Cardiac muscle cell (in vitro differentiated cells and primary cell): ENCODE measurements at regions not wholly inside any gene's neighbourhood (a gene's known extent, or its start where the extent isn't known, plus 50 kb on each side); places are given as distances from the start of the nearest gene placed in this dataset.

Source experiments
- DNase-seq, 2 donors: peaks; one replicate each; pipeline versions ENCODE4 v3.0.0 to v3.0.0-alpha.2; 2010 to 2017; ENCODE audit warnings: low read depth in 1 of 2, low spot score in 1 of 2
- H3K27ac ChIP-seq: fragments of 200-600 bp; sonication (generic); 2 replicates; pipeline ENCODE4 v1.5.1; 2016
- H3K27me3 ChIP-seq: fragments of 200-600 bp; sonication (generic); 2 replicates; pipeline ENCODE4 v1.6.0; 2016; ENCODE audit warnings: control low read depth
- H3K36me3 ChIP-seq: fragments of 200-600 bp; sonication (generic); 2 replicates; pipeline ENCODE4 v1.5.1; 2016; ENCODE audit warnings: control low read depth
- H3K4me1 ChIP-seq: fragments of 200-600 bp; sonication (generic); 2 replicates; pipeline ENCODE4 v1.8.1; 2017; ENCODE audit warnings: low read depth, mild to moderate bottlenecking, mixed run types
- H3K4me3 ChIP-seq: fragments of 200-600 bp; sonication (generic); 2 replicates; pipeline ENCODE4 v1.5.1; 2016; ENCODE audit warnings: mild to moderate bottlenecking
- H3K9me3 ChIP-seq: fragments of 200-600 bp; sonication (generic); 2 replicates; pipeline ENCODE4 v1.5.1; 2017; ENCODE audit warnings: low read depth, mild to moderate bottlenecking, control low read depth
- TF ChIP-seq, protein P1 (sequence below): IDR thresholded peaks from 2 replicates; pipeline ENCODE4 v1.5.1; 2012; ENCODE audit warnings: low read depth, mild to moderate bottlenecking, low read length

DNA sequence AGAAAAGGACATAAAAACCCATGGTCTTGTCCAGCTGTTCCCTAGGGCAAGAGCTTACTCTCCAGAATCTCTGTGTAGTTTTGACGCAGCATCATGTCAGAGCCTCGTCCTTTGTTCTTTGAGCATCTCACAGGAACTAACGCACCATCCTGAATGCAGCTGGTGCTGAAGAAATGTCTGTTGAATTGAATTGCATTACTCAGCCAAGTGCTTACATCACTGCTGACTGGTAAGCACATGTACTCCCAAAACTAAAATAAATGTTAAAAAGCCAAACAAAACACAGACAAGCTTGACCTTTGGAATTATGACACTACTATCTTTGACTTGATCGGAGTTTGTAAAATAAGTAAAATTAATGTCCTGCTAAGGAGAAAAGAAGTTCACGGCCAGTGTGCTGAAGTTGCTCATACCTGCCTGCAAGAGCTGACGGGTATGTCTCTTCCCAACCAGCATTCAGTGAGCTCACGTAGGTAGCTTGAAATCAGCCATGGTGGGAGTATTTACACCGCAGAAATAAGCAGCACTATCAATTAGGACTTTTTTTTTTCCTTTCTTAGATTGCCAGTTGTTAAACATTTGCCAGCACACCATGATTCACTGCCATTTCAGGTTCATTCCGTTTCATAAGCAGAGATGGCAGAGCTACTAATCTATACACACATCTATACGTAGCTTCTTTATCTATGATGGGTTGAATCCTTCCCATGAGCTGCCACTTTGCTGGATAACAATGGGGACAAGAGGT is 310.6 kb upstream of the MSX2 start:
- no peaks in the 10 kb centered on the region for H3K27me3 ChIP-seq
- peak in 1 of 2 donors; percentile 64 for DNase-seq
- H3K4me3 ChIP-seq: no peak overlapping the region
- peaks cover 7% of the 10 kb centered on the region for H3K4me1 ChIP-seq
- H3K9me3 ChIP-seq: no peaks in the 10 kb centered on the region
- TF ChIP-seq, protein P1, sequence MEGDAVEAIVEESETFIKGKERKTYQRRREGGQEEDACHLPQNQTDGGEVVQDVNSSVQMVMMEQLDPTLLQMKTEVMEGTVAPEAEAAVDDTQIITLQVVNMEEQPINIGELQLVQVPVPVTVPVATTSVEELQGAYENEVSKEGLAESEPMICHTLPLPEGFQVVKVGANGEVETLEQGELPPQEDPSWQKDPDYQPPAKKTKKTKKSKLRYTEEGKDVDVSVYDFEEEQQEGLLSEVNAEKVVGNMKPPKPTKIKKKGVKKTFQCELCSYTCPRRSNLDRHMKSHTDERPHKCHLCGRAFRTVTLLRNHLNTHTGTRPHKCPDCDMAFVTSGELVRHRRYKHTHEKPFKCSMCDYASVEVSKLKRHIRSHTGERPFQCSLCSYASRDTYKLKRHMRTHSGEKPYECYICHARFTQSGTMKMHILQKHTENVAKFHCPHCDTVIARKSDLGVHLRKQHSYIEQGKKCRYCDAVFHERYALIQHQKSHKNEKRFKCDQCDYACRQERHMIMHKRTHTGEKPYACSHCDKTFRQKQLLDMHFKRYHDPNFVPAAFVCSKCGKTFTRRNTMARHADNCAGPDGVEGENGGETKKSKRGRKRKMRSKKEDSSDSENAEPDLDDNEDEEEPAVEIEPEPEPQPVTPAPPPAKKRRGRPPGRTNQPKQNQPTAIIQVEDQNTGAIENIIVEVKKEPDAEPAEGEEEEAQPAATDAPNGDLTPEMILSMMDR: no peak
- no peak overlapping the region for H3K27ac ChIP-seq
- no peaks in the 10 kb centered on the region for H3K36me3 ChIP-seq

DNA sequence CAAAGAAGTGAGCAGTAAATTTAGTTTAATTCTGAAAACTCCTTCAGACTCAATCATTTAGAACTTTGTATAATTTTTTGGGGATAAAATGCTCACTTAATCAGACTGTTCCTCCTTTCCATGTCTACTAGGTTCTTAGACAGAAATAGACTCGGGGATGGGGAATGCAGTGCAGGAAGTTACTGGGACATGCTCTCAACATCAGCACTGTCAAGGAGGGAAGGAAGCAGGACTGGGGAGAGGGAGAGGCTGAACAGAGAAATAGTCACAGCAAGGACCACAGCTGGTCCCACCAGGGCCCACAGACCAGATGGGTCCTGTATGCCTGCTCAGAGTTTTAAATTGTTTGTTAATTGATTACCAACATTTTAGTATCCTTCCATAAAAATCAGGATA is 310.1 kb upstream of the MSX2 start:
- peak in 1 of 2 donors; percentile 28 for DNase-seq
- Histone ChIP-seq H3K36me3 (no peaks in the 10 kb centered on the region), H3K27ac (no peak overlapping the region), H3K27me3 (no peaks in the 10 kb centered on the region), H3K4me3 (no peak overlapping the region), H3K4me1 (peaks cover 7% of the 10 kb centered on the region), H3K9me3 (no peaks in the 10 kb centered on the region)
- TF ChIP-seq, protein P1: no peak

DNA sequence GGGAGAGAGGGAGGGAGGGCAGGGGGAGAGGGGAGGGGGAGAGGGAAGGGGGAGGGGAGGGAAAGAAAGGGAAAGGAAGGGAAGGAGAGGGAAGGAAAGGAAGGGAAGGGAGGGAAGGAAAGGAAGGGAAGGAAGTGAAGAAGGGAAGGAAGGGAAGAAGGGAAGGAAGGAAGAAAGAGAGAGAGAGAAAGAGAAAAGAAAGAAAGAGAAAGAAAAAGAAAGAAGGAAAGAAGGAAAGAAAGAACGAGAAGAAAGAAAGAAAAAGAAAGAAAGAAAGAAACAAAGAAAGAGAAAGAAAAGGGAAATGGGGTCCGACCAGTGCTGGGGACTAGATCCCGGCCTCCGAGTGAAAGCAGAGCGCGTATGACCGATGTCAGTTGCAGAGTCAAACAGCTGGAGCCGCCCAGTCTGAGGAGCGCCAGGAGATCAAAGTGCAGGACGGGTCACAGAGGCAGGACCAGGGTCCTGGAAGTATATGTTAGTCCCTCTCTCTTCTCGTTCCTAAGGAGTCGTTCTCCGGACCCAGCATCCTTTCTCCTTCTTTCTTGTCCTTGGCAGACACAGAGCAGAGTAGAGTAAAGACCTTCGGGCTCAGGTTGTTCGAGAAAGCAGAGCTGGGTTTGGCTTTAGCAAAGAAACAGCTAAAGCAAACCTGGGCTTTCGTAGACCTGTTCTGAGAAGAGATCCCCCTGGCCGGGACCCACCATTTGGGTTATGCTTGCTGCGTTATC is 305.4 kb upstream of the MSX2 start:
- peak; percentile 33 to 71 for DNase-seq
- H3K4me1 ChIP-seq: peaks cover 34% of the 10 kb centered on the region
- no peaks in the 10 kb centered on the region for H3K27me3 ChIP-seq
- H3K9me3 ChIP-seq: no peaks in the 10 kb centered on the region
- TF ChIP-seq, protein P1: no peak
- peak overlapping the region; percentile 56 for H3K27ac ChIP-seq
- H3K36me3 ChIP-seq: no peaks in the 10 kb centered on the region
- H3K4me3 ChIP-seq: peak overlapping the region; percentile 30

- H3K36me3 ChIP-seq: no peaks in the 10 kb centered on the region
- no peaks in the 10 kb centered on the region for H3K9me3 ChIP-seq
- peak overlapping the region; percentile 56 for H3K27ac ChIP-seq
- peaks cover 30% of the 10 kb centered on the region for H3K4me1 ChIP-seq
- peak; percentile 96 for DNase-seq
- TF ChIP-seq, protein P1: peak; percentile 94
- peak overlapping the region; percentile 30 for H3K4me3 ChIP-seq
- no peaks in the 10 kb centered on the region for H3K27me3 ChIP-seq
Measured at GRCh38 chr5:174419540-174420132, 304.7 kb upstream of the MSX2 start.

DNA sequence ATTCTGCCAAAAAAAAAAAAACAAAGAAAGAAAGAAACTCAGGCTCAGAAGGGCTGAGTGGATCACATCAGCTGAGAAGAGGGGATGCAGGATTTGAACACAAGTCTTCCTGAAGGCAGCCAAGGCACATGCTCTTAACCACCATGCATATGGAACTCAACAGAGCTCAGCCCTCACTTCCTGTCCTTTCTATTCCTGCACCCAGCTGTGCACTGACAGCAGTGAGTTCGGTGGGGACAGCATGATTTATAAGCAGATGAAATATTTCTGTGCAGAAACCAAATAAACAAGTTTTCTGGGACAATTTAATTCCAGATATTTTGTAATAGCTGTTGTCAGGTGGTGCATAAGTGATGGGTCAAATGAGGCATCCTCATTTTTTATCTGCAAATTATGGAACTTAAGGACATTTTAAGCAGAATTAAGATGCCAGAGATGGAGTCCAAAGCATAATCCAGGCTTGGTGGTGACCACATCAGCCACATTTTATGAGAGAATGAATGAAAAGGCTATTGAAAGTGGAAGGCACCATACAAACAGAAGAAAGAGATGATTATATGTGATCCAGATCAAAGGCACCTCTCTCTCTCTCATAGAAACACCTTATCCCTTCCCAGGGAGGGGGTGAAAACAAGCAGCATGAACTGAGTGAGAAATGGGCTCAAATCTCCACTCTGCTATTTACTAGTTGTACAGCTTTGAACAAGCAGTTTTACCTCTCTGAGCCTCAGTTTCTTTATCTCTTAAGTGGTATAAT is 303.6 kb upstream of the MSX2 start:
- Histone ChIP-seq H3K27me3 (no peaks in the 10 kb centered on the region), H3K4me1 (peaks cover 41% of the 10 kb centered on the region), H3K9me3 (no peaks in the 10 kb centered on the region), H3K36me3 (no peaks in the 10 kb centered on the region), H3K27ac (no peak overlapping the region), H3K4me3 (no peak overlapping the region)
- TF ChIP-seq, protein P1: no peak
- DNase-seq: no peak
